OCI-LY7 (cell line): ENCODE measurements at regions not wholly inside any gene's neighbourhood (a gene's known extent, or its start where the extent isn't known, plus 50 kb on each side); places are given as distances from the start of the nearest gene placed in this dataset.

Source experiments
- CTCF ChIP-seq: fragments of 200-600 bp; sonication (generic); conservative IDR thresholded peaks from 2 replicates; pipeline ENCODE4 v1.5.1; 2014; ENCODE audit warnings: mild to moderate bottlenecking, antibody characterized with exemption, low read length, moderate library complexity, mixed read lengths
- EZH2phosphoT487 ChIP-seq: fragments of 200-600 bp; sonication (generic); IDR thresholded peaks from 2 replicates; pipeline ENCODE4 v1.6.1; 2018; ENCODE audit warnings: low read depth, borderline replicate concordance, mild to moderate bottlenecking, mixed run types, antibody characterized with exemption, low read length, moderate library complexity, mixed read lengths

GRCh38 chr12:19002216-19002615, 127.3 kb upstream of the PLEKHA5 start:
- TF ChIP-seq CTCF (no peak), EZH2phosphoT487 (no peak)
